ENCODE measurements at regions not wholly inside any gene's neighbourhood (a gene's known extent, or its start where the extent isn't known, plus 50 kb on each side); places are given as distances from the start of the nearest gene placed in this dataset.

- 52 to 67% (median 64%) methylated on average over 3 of the region's 3 CpGs for WGBS, 5 donors
- no peak overlapping the region for H3K27ac ChIP-seq
- H3K27me3 ChIP-seq (replicated peaks in 1 of 7), result peaks cover 0 to 49% (median 0%) of the 10 kb centered on the region in 7 donors
- TF ChIP-seq POLR2A (IDR thresholded peaks at IDR 0.05), result no peak
- no peak for TF ChIP-seq CTCF (IDR thresholded peaks at IDR 0.05 in 8 of 11, conservative IDR thresholded peaks at IDR 0.05 in 3 of 11)
- TF ChIP-seq POLR2AphosphoS5 (IDR thresholded peaks at IDR 0.05), result no peak
- H3K4me1 ChIP-seq, result peaks cover 0 to 16% (median 3%) of the 10 kb centered on the region in 6 donors
- DNase-seq, result no peak
- H3K9me3 ChIP-seq, result no peaks in the 10 kb centered on the region
- no peaks in the 10 kb centered on the region for H3K36me3 ChIP-seq
- no peak overlapping the region for H3K4me3 ChIP-seq
- intact Hi-C loops (cut with DNase I; ENCODE audit: low total_unique reads), result no loop called here
Measured at GRCh38 chr1:18035145-18035544, 72.5 kb upstream of the IGSF21 start.

GRCh38 chr1:18037651-18038050, 69.9 kb upstream of the IGSF21 start:
- WGBS, 5 donors, result 70 to 87% (median 80%) methylated on average over 1 of the region's 1 CpG
- Histone ChIP-seq H3K27ac (no peak overlapping the region), H3K4me1 (peaks cover 0 to 27% (median 14%) of the 10 kb centered on the region in 6 donors), H3K4me3 (no peak overlapping the region), H3K9me3 (no peaks in the 10 kb centered on the region), H3K27me3 (replicated peaks in 1 of 7) (peaks cover 0 to 27% (median 0%) of the 10 kb centered on the region in 7 donors), H3K36me3 (no peaks in the 10 kb centered on the region)
- intact Hi-C loops (cut with DNase I; ENCODE audit: low total_unique reads), result no loop called here
- TF ChIP-seq POLR2AphosphoS5 (IDR thresholded peaks at IDR 0.05), result peak in 1 of 3 donors; percentile 74
- no peak for TF ChIP-seq CTCF (IDR thresholded peaks at IDR 0.05 in 8 of 11, conservative IDR thresholded peaks at IDR 0.05 in 3 of 11)
- no peak for DNase-seq

GRCh38 chr1:18038051-18038450, 69.5 kb upstream of the IGSF21 start:
- no peak for DNase-seq
- Histone ChIP-seq H3K4me3 (no peak overlapping the region), H3K27me3 (replicated peaks in 1 of 7) (peaks cover 0 to 28% (median 0%) of the 10 kb centered on the region in 7 donors), H3K27ac (no peak overlapping the region), H3K36me3 (no peaks in the 10 kb centered on the region), H3K9me3 (no peaks in the 10 kb centered on the region), H3K4me1 (peaks cover 0 to 28% (median 14%) of the 10 kb centered on the region in 6 donors)
- TF ChIP-seq CTCF (IDR thresholded peaks at IDR 0.05 in 8 of 11, conservative IDR thresholded peaks at IDR 0.05 in 3 of 11) (no peak), POLR2AphosphoS5 (IDR thresholded peaks at IDR 0.05) (no peak), POLR2A (IDR thresholded peaks at IDR 0.05) (no peak)
- WGBS, 5 donors, result 77 to 84% (median 80%) methylated on average over 4 of the region's 4 CpGs
- intact Hi-C loops (cut with DNase I; ENCODE audit: low total_unique reads), result no loop called here

- Histone ChIP-seq H3K4me1 (peaks cover 0 to 30% (median 14%) of the 10 kb centered on the region in 6 donors), H3K9me3 (no peaks in the 10 kb centered on the region), H3K36me3 (no peaks in the 10 kb centered on the region), H3K27ac (no peak overlapping the region), H3K4me3 (no peak overlapping the region), H3K27me3 (replicated peaks in 1 of 7) (peaks cover 0 to 29% (median 0%) of the 10 kb centered on the region in 7 donors)
- DNase-seq, result no peak
- intact Hi-C loops (cut with DNase I; ENCODE audit: low total_unique reads), result no loop called here
- WGBS, 5 donors, result 66 to 92% (median 76%) methylated on average over 1 of the region's 1 CpG
- TF ChIP-seq POLR2AphosphoS5 (IDR thresholded peaks at IDR 0.05), result no peak
- no peak for TF ChIP-seq POLR2A (IDR thresholded peaks at IDR 0.05)
- TF ChIP-seq CTCF (IDR thresholded peaks at IDR 0.05 in 8 of 11, conservative IDR thresholded peaks at IDR 0.05 in 3 of 11), result no peak
Measured at GRCh38 chr1:18039102-18039501, 68.5 kb upstream of the IGSF21 start.

Data from spleen (tissue), 11 donors.